SK-MEL-5 (cell line): ENCODE measurements at regions not wholly inside any gene's neighbourhood (a gene's known extent, or its start where the extent isn't known, plus 50 kb on each side); places are given as distances from the start of the nearest gene placed in this dataset.
"Not testable (repeated sequence)": the region's sequence is repeated elsewhere in the genome, so short reads cannot be mapped to it uniquely, and the experiment has no call there.

Experiments
- DNase-seq: peaks from one replicate; pipeline ENCODE4 v3.0.0-alpha.2; 2016; ENCODE audit warnings: low read depth, low spot score
- in situ Hi-C: cut with HindIII; loops from 2 replicates; pipeline ENCODE4 v1.10.0; 2016; ENCODE audit warnings: low sequenced_read_pairs, high pct_unique_total_duplicates, low pct_unique_long_range_greater_than_20kb

DNA sequence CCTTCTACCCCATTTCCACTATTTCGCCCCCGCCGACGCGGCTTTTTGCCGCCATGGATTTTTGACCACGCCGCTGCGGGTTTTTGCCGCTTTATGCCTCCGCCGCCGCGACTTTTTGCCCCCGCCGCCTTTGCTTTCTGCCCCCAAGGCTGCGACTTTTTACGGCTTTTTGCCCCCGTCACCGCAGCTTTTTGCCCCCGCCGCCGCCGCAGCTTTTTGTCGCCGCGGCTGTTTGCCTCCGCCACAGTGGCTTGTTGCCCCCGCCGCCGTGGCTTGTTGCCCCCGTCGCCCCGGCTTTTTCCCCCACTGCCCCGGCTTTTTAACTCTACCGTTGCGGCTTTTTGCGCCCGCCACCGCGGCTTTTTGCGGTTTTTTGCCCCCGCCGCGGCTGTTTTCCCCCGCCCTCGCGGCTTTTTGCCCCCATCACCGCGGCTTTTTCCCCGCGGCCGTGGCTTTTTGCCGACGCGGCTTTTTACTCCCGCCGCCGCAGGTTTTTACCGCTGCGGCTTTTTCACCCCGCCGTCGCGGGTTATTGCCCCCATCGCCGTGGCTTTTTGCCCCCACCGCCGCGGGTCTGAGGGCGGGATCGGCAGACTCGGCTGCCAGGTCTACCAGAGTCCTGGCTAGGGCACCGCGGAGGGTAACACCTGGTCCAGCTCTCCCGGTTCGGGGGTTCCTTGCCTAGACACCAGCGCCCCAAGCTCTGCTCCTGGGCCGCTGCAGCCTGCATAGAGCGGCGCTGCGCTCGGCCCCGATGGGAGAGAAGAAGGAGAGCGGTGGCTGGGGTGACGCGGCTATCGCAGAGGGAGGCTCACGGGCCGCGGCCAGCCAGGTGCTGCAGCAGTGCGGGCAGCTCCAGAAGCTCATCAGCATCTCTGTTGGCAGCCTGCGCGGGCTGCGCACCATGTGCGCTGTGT lies 562.7 kb upstream of the WSB1 start:
- DNase-seq = no peak
- in situ Hi-C loops = no loop called here

DNA sequence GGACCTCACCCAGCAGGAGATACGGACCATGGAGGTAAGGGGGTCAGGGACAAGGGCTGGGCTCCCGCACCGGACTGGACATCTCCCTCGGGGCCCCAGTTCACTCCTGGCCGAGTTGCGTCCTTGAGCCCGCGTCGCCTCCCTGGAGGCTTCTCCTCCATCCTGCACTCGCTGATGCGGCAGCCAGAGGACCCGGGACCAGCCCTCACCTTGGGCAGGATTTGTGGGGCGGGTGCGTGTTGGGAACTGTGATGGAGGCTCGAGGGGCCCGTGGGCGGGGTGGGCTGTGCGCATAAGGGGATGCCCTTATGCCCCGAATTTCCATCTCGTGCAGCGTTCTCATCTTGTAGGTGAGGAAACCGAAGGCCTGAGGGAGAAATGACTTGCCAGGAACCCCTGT lies 562.0 kb upstream of the WSB1 start:
- in situ Hi-C loops, DNase-seq: not testable (repeated sequence)

DNA sequence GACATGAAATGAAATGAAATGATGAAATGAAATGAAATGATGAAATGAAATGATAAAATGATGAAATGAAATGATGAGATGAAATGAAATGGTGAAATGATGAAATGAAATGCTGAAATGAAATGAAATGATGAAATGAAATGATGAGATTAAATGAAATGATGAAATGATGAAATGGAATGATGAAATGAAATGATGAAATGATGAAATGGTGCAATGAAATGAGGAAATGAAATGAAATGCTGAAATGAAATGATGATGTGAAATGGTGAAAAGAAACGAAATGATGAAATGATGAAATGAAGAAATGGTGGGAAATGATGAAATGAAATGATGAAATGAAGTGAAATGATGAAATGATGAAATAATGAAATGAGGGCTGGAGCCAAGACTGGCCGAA lies 559.1 kb upstream of the WSB1 start:
- in situ Hi-C loops, DNase-seq: not testable (repeated sequence)

DNA sequence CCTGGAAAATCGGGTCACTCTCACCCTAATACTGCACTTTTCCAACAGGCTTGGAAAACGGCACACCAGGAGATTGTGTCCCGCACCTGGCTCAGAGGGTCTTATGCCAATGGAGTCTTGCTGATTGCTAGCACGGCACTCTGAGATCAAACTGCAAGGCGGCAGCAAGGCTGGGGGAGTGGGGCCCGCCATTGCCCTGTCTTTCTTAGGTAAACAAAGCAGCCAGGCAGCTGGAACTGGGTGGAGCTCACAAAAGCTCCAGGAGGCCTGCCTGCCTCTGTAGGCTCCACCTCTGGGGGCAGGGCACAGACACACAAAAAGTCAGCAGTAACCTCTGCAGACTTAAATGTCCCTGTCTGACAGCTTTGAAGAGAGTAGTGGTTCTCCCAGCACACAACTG lies 557.9 kb upstream of the WSB1 start:
- in situ Hi-C loops, DNase-seq: not testable (repeated sequence)

DNA sequence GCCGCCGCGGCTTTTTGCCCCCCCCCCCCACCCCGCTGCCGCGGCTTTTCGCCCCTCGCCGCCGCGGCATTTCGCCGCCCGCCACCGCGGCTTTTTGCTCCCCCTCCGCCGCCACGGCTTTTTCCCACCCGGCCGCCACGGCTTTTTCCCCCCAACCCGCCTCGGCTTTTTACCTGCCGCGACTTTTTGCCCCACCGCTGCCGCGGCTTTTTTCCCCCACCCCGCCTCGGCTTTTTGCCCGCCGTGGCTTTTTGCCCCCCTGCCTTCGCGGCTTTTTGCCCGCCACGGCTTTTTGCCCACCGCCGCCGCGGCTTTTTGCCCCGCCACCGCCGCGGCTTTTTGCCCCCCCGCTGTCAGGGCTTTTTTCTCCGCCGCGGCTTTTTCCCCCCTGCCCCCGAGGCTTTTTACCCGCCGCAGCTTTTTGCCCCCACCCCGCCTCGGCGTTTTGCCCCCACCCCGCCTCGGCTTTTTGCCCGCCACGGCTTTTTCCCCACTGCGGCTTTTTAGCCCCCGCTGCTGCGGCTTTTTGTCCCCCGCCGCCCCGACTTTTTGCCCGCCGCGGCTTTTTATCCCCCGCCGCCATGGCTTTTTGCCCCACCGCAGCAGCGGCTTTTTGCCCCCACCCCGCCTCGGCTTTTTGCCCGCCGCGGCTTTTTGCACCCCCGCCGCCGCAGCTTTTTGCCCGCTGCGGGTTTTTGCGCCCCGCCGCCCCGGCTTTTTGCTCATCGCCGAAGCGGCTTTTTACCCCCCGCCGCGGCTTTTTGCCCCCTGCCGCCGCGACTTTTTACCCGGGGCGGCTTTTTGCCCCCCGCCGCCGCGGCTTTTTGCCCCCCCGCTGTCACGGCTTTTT lies 527.8 kb upstream of the WSB1 start:
- DNase-seq = no peak
- in situ Hi-C loops = no loop called here

DNA sequence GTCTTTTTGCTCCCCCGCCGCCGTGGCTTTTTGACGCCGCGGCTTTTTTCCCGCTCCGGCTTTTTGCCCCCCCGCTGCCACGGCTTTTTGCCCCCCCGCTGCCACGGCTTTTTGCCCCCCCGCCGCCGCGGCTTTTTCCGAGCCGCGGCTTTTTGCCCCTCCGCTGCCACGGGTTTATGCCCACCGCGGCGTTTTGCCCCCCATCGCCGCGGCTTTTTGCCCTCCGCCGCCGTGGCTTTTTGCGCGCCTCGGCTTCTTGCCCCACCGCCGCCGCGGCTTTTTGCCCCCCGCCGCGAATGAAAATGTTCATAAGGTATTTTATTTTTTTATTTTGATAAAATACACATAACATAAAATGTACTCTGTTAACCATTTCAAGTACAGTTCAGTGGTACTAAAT lies 527.2 kb upstream of the WSB1 start:
- no peak for DNase-seq
- in situ Hi-C loops = no loop called here

DNA sequence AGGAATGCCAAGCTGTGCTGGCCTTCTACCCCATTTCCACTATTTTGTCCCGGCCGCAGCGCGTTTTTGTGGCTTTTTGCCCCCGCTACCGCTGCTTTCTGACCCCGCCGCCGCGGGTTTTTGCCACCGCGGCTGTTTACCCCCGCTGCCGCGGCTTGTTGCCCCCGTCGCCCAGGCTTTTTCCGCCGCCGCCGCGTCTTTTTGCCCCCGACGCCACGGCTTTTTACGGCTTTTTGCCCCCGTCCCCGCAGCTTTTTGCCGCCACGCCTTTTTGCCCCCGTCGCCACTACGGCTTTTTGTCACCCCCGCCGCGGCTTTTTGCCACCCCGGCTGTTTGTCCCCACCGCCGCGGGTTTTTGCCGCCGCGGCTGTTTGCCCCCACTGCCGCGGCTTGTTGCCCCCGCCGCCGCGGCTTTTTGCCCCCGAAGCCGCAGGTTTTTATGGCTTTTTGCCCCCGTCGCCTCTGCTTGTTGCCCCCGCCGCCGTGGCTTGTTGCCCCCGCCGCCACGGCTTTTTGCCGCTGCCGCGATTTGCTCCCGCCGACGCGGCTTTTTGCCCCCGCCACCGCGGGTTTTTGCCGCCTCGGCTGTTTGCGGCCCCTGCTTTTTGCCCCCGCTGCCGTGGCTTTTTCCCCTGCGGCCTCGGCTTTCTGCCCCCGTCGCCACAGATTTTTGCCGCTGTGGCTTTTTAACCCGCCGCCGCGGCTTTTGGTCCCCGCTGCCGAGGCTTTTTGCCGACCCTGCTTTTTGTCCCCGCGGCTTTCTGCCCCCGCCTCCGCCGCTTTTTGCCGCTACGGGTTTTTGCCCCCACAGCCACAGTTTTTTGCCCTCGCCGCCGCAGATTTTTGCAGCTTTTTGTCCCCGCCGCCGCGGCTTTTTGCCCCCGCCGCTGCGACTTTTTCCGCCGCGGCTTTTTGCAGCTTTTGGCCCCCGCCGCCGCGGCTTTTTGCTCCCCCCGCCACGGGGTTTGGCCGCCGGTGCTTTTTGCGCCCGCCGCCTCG lies 520.4 kb upstream of the WSB1 start:
- in situ Hi-C loops = no loop called here
- no peak for DNase-seq

DNA sequence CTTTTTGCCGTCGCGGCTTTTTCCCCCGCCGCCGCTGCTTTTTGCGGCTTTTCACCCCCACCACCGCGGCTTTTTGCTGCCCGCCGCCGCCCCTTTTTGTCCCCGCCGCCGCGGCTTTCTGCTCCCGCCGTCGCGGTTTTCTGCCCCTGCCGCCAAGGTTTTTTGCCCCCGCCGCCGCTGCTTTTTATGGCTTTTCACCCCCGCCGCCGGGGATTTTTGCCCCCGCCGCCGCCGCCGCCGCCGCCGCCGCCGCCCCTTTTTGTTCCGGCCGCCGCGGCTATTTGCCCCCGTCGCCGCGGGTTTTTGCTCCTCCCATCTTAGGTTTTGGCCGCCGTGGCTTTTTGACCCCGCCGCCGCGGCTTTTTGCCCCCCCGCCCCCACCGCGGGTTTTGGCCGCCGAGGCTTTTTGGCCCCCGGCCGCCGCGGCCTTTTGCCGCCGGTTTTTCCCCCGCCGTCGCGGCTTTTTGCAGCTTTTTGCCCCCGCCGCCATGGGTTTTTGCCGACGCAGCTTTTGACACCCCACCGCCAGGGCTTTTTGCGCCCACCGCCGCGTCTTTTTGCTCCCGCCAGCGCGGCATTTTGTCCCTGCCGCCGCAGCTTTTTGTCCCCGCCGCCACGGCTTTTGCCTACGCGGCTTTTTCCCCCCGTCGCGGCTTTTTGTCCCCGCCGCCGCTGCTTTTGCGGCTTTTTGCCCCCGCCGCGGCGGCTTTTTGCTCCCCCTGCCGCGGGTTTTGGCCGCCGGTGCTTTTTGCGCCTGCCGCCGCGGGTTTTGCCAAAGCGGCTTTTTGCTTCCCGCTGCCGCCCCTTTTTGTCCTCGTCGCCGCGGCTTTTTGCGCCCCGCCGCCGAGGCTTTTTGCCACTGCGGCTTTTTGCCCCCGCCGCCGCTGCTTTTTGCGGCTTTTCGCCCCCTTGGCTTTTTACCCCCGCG lies 519.4 kb upstream of the WSB1 start:
- in situ Hi-C loops = no loop called here

DNA sequence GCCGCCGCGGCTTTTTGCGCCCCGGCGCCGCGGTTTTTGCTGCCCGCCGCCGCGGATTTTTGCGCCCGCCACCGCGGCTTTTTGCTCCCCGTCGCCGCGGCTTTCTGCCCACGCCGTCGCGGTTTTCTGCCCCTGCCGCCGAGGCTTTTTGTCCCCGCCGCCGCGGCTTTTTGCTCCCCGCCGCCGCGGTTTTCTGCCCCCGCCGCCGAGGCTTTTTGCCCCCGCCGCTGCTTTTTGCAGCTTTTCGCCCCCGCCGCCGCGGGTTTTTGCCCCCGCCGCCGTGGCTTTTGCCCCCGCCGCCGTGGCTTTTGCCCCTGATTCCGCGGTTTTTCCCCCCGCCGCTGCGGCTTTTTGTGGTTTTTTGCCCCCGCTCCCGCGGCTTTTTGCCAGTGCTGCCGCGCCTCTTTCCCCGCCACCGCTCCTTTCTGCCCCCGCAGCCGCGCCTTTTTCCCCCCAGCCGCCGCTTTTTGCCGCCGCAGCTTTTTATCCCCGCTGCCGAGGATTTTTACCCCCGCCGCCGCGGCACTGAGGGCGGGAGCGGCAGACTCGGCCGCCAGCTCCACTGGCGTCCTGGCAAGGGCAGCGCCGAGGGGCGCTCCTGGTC lies 518.6 kb upstream of the WSB1 start:
- DNase-seq = no peak
- in situ Hi-C loops = no loop called here

More for the DNA sequence above, 519.4 kb upstream of the WSB1 start:
- DNase-seq = no peak

DNA sequence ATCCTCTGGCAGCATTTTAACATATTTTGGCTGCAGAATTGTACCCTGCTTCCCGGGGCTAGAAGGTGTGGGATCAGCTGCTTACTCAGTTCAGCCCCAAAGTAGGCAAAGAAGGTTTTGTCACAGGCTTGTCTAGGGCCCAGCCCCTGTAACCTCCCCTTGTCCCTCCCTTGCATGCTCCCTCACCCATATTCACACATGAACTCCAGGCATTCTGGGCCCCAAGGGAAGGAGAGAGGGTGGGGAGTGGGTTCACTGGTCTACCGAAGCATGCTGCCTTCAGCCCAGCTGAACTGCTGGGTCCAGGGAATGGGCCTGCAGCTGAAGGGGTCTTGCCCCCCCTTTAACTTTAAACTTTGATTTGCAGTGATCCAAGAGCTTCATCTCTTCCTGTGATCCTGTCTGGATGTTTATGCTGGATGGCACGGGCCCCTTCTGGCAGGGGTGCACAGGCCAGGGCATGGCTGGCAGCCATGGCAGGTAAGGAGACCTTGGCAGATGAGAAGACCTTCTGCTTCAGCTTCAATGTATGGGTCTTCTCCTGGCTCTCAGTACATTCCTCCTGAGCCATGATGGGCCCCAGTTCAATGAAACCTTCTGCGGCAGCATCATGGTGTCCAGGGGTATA lies 513.6 kb upstream of the WSB1 start:
- DNase-seq, in situ Hi-C loops: not testable (repeated sequence)

DNA sequence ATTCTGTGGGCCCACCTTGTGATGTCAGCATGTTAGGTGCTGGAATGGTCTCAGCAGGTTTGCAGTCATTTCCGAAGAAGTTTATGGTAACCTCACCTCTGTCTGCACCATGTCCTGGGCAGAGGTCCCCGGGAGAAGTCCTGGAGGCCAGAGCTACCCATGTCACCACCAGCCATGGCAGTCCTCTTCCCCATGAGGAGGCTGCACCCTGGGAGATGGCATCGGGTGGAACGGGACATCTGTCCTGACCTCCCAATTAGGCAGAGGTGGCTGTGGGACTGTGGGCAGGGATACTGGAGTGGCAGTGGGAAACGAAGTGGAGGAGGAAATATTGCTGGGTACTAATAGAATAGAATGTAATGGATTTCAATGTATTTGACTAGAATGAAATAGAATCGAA lies 511.8 kb upstream of the WSB1 start:
- in situ Hi-C loops = no loop called here
- DNase-seq = no peak

DNA sequence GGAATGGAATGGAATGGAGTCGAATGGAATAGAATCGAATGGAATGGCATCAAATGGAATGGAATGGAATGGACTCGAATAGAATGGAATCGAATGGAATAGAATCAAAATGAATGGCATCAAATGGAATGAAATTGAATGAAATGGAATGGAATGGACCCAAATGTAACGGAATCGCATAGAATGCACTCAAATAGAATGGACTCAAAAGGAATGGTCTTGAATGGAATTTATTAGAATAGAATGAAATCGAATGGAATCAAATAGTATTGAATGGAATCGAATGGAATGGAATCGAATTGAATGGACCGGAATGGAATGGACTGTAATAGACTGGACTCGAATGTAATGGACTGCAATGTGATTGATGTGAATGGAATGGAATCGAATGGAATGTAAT lies 501.4 kb upstream of the WSB1 start:
- DNase-seq = no peak
- in situ Hi-C loops = no loop called here

DNA sequence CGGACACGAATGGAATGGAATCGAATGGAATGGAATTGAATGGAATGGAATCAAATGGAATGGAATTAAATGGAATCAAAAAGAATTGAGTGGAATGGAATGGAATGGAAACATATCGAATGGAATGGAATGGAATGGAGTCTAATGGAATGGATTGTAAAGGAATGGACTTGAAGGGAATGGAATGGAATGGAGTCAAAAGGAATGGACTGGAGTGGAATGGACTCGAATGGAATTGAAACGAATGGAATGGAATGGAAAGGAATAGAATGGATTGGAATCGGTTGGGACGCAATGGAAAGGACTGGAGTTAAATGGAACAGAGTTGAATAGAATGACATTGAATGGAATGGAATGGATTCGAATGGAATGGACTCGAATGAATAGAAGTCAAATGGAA lies 486.9 kb upstream of the WSB1 start:
- in situ Hi-C loops = no loop called here

DNA sequence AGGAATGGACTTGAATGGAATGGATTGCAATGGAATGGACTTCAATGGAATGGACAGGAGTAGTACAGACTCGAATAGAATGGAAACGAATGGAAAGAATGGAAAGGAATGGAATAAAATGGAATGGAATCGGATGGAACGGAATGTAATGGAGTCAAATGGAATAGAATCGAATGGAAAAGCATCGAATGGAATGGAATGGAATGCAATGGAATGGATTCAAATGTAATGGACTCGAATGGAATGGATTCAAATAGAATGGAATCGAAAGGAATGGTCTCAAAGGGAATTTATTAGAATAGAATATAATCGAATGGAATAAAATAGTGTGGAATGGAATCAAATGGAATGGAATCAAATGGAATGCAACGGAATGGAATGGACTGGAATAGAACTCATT lies 484.9 kb upstream of the WSB1 start:
- in situ Hi-C loops = no loop called here
- DNase-seq = no peak

More for the DNA sequence above, 486.9 kb upstream of the WSB1 start:
- no peak for DNase-seq

DNA sequence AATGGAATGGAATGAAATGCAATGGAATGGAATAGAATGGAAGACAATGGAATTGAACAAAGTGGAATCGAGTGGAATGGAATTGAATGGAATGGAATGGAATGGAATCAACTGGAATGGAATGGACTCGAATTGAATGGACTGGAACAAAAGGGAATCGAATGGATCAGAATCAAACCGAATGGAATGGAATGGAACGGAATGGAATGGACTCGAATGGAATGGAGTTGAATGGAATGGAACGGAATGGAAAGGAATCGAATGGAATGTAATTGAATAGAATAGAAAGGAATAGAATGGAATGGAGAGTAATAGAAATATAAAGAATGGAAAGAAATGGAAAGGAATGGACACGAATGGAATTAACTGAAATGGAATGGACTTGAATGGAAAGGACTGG lies 475.2 kb upstream of the WSB1 start:
- DNase-seq = peak; percentile 23
- in situ Hi-C loops = no loop called here
